Cardiac septum (tissue), 1 donor: ENCODE measurements at regions not wholly inside any gene's neighbourhood (a gene's known extent, or its start where the extent isn't known, plus 50 kb on each side); places are given as distances from the start of the nearest gene placed in this dataset.

ENCODE experiments used
- DNase-seq: peaks from one replicate; pipeline ENCODE4 v3.0.0-alpha.2; 2020; ENCODE audit warnings: low spot score
- intact Hi-C: fragments of 100-400 bp; cut with DNase I; formaldehyde crosslinking; loops from one replicate; pipeline ENCODE4 v1.14.0; 2022
- donor health status: DM: no; HTN: no; CAD: no.

GRCh38 chr19:31402529-31403316 lies 53.5 kb upstream of the TSHZ3 start:
- intact Hi-C loops: no loop called here
- no peak for DNase-seq

GRCh38 chr19:31406106-31406505 lies 56.9 kb upstream of the TSHZ3 start:
- intact Hi-C loops: no loop called here
- no peak for DNase-seq

GRCh38 chr19:31408460-31409124 lies 59.4 kb upstream of the TSHZ3 start:
- no peak for DNase-seq

GRCh38 chr19:31413353-31413752 lies 64.1 kb upstream of the TSHZ3 start:
- no peak for DNase-seq
- intact Hi-C loops: no loop called here

More at GRCh38 chr19:31408460-31409124, 59.4 kb upstream of the TSHZ3 start:
- intact Hi-C loops: no loop called here

- no peak for DNase-seq
- intact Hi-C loops: no loop called here
These were observed 66.1 kb upstream of the TSHZ3 start for GRCh38 chr19:31415322-31415721.

- intact Hi-C loops: no loop called here
- no peak for DNase-seq
These were observed 67.3 kb upstream of the TSHZ3 start for GRCh38 chr19:31416548-31416947.

GRCh38 chr19:31418055-31418454 lies 68.8 kb upstream of the TSHZ3 start:
- no peak for DNase-seq
- intact Hi-C loops: no loop called here

GRCh38 chr19:31418692-31419430 lies 69.6 kb upstream of the TSHZ3 start:
- no peak for DNase-seq
- intact Hi-C loops: no loop called here

- no peak for DNase-seq
- intact Hi-C loops: no loop called here
These were observed 70.7 kb upstream of the TSHZ3 start for GRCh38 chr19:31419871-31420445.

GRCh38 chr19:31421082-31421481 lies 71.8 kb upstream of the TSHZ3 start:
- no peak for DNase-seq
- intact Hi-C loops: no loop called here

- intact Hi-C loops: no loop called here
These were observed 72.6 kb upstream of the TSHZ3 start for GRCh38 chr19:31421856-31422255.

GRCh38 chr19:31423896-31424295 lies 74.7 kb upstream of the TSHZ3 start:
- intact Hi-C loops: no loop called here
- DNase-seq: no peak

More at GRCh38 chr19:31421856-31422255, 72.6 kb upstream of the TSHZ3 start:
- no peak for DNase-seq

GRCh38 chr19:31424861-31425620 lies 75.8 kb upstream of the TSHZ3 start:
- intact Hi-C loops: no loop called here
- DNase-seq: no peak

GRCh38 chr19:31427857-31428256 lies 78.6 kb upstream of the TSHZ3 start:
- DNase-seq: no peak
- intact Hi-C loops: no loop called here

- DNase-seq: no peak
- intact Hi-C loops: no loop called here
These were observed 81.1 kb upstream of the TSHZ3 start for GRCh38 chr19:31430381-31430780.

GRCh38 chr19:31432201-31432810 lies 83.1 kb upstream of the TSHZ3 start:
- intact Hi-C loops: no loop called here
- DNase-seq: no peak

GRCh38 chr19:31436121-31436776 lies 87.0 kb upstream of the TSHZ3 start:
- intact Hi-C loops: no loop called here
- DNase-seq: no peak

- intact Hi-C loops: no loop called here
- DNase-seq: no peak
These were observed 89.4 kb upstream of the TSHZ3 start for GRCh38 chr19:31438401-31439269.
